Epithelial cell of esophagus (primary cell): ENCODE measurements at regions not wholly inside any gene's neighbourhood (a gene's known extent, or its start where the extent isn't known, plus 50 kb on each side); places are given as distances from the start of the nearest gene placed in this dataset.
"Not testable (repeated sequence)": the region's sequence is repeated elsewhere in the genome, so short reads cannot be mapped to it uniquely, and the experiment has no call there.

Experiments used
- DNase-seq: peaks from one replicate; pipeline ENCODE4 v3.0.0; 2010; ENCODE audit warnings: low read depth
- H3K4me3 ChIP-seq: 2 replicates; pipeline ENCODE4 v1.5.1; 2011; ENCODE audit warnings: mild to moderate bottlenecking, low read length, control low read depth
- TF ChIP-seq, protein P1 (sequence below): IDR thresholded peaks from 2 replicates; pipeline ENCODE4 v1.5.1; 2011; ENCODE audit warnings: low read depth, mild to moderate bottlenecking, low read length, control low read depth, inconsistent platforms; ENCODE audit not compliant: insufficient read depth; ENCODE audit errors: missing control alignments

- DNase-seq: peak; percentile 3
- TF ChIP-seq, protein P1, sequence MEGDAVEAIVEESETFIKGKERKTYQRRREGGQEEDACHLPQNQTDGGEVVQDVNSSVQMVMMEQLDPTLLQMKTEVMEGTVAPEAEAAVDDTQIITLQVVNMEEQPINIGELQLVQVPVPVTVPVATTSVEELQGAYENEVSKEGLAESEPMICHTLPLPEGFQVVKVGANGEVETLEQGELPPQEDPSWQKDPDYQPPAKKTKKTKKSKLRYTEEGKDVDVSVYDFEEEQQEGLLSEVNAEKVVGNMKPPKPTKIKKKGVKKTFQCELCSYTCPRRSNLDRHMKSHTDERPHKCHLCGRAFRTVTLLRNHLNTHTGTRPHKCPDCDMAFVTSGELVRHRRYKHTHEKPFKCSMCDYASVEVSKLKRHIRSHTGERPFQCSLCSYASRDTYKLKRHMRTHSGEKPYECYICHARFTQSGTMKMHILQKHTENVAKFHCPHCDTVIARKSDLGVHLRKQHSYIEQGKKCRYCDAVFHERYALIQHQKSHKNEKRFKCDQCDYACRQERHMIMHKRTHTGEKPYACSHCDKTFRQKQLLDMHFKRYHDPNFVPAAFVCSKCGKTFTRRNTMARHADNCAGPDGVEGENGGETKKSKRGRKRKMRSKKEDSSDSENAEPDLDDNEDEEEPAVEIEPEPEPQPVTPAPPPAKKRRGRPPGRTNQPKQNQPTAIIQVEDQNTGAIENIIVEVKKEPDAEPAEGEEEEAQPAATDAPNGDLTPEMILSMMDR: no peak
These were observed 1049.9 kb downstream of the TSN start for GRCh38 chr2:122805346-122805745.

DNA sequence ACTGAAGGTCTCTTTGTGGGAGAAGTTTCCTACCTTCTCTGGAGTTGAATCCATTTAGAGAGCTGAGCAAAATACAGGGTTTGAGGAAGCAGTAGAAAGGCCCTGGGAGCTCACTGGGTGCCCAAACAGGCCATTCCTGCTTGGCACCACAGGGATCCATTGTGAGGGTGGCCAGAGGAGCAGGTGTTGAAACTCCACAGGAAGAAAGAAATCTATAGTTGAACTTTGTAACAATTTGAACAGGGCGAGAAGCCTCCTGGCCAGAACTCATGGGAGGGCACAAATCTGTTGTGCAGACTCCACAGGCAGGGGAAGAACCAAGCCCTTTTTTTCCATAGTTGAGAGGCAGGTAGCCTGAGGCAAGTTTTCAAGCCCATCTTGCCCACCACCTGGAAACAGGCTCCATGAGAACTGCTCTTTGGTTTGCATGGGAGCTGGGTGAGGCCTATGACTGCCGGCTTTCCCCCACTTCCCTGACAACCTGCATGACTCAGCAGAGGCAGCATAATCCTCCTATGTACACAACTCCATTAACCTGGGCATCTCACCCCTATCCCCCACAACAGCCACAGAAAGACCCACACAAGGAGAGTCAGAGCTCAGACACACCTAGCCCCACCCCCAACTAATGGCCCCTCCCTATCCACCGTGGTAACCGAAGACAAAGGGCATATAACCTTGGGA lies 1053.0 kb downstream of the TSN start:
- TF ChIP-seq, protein P1: no peak
- H3K4me3 ChIP-seq: no peak overlapping the region
- DNase-seq: peak; percentile 3

More at GRCh38 chr2:122805346-122805745, 1049.9 kb downstream of the TSN start:
- no peak overlapping the region for H3K4me3 ChIP-seq

DNA sequence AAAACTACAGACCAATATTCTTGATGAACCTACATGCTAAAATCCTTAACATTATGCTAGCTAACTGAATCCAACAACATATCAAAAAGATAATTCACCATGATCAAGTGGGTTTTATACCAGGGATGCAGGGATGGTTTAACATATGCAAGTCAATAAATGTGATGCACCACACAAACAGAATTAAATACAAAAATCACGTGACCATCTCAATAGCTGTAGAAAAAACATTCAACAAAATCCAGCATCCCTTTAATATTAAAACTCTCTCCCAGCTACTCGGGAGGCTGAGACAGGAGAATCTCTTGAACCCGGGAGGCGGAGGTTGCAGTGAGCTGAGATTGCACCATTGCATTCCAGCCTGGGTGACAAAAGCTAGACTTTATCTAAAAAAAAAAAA lies 1056.8 kb downstream of the TSN start:
- DNase-seq, H3K4me3 ChIP-seq: not testable (repeated sequence)

DNA sequence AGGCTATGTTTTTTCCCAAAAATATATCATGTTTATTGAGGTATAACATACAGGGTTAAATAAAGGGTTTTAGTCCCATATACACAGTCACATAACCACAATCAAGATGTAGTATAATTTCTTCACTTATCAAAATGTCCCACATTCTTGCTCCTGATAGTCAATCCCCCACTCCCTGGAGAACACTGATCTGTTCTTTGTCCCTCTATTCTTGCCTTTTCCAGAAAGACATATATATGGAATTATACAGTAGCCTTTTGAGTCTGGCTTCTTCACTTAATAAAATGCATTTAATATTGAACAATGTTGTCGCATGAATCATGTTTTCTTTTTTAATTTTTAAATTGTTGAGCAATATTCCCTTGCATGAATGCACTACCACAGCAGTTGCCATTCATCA lies 1059.7 kb downstream of the TSN start:
- TF ChIP-seq, protein P1: no peak
- H3K4me3 ChIP-seq: no peak overlapping the region
- DNase-seq: peak; percentile 1

DNA sequence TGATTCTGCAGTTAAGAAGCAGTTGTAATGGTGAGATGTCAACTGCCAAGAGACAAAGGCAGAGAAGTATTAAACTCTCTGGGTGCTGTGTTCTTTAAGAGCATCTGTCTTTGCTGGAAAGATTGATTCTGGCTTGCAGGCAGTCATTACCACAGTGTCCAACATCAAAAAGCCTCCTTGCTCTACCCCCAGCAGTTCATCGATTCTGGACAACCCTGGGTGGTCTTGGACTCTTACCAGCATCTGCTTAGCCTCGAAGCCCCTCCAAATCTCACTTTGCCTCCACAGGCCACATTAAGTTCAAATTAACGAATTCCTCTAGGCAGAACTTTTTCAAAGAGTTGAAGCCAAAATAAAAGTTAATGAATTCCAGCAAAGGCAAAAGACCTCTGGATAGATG lies 1061.4 kb downstream of the TSN start:
- TF ChIP-seq, protein P1: no peak
- DNase-seq: no peak

DNA sequence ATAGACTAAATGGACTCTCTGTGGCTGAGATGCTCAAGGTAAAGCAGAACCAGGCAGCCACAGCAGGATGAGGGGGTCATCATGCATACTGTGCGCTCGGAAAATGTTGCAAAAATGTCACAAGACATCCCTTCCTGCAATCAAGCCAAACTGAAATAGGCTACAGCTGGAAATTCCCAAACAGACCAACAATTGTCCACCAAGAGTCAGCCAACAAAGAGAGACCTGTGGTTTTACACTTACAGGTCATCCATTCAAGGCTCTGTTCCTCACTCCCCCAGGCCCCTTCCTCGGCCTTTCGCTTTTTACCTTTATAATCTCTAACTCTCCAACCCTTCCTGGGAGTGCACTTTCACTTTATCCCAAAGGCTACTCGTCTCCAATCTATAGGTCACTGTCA lies 1066.9 kb downstream of the TSN start:
- no peak overlapping the region for H3K4me3 ChIP-seq
- TF ChIP-seq, protein P1: no peak
- DNase-seq: no peak

More for the DNA sequence above, 1061.4 kb downstream of the TSN start:
- H3K4me3 ChIP-seq: no peak overlapping the region

- TF ChIP-seq, protein P1: no peak
- no peak overlapping the region for H3K4me3 ChIP-seq
- DNase-seq: no peak
These were observed 1074.7 kb downstream of the TSN start for GRCh38 chr2:122830157-122830556.

- H3K4me3 ChIP-seq: no peak overlapping the region
These were observed 1076.2 kb downstream of the TSN start for GRCh38 chr2:122831649-122832048.

More at GRCh38 chr2:122831649-122832048, 1076.2 kb downstream of the TSN start:
- TF ChIP-seq, protein P1: no peak
- no peak for DNase-seq
